ENCODE measurements at regions not wholly inside any gene's neighbourhood (a gene's known extent, or its start where the extent isn't known, plus 50 kb on each side); places are given as distances from the start of the nearest gene placed in this dataset.
A peak's percentile ranks its signal among the peaks of the same experiment; 100 is the strongest.

GRCh38 chr14:22071006-22071405 is 397.4 kb upstream of the OR4E1 start:
- DNase-seq (ENCODE audit: low read depth), result no peak

GRCh38 chr14:22070119-22070982 is 396.7 kb upstream of the OR4E1 start:
- no peak for DNase-seq (ENCODE audit: low read depth)

- DNase-seq (ENCODE audit: low read depth), result no peak
Observed at GRCh38 chr14:22065347-22065746, 391.7 kb upstream of the OR4E1 start.

GRCh38 chr14:22059201-22059600 is 385.6 kb upstream of the OR4E1 start:
- DNase-seq (ENCODE audit: low read depth), result no peak

GRCh38 chr14:22052795-22053194 is 379.2 kb upstream of the OR4E1 start:
- DNase-seq (ENCODE audit: low read depth), result no peak

GRCh38 chr14:22047115-22047514 is 373.5 kb upstream of the OR4E1 start:
- DNase-seq (ENCODE audit: low read depth), result no peak

- no peak for DNase-seq (ENCODE audit: low read depth)
Observed at GRCh38 chr14:22046063-22046462, 372.4 kb upstream of the OR4E1 start.

GRCh38 chr14:22044193-22044592 is 370.6 kb upstream of the OR4E1 start:
- no peak for DNase-seq (ENCODE audit: low read depth)

- no peak for DNase-seq (ENCODE audit: low read depth)
Observed at GRCh38 chr14:22040781-22041125, 367.1 kb upstream of the OR4E1 start.

- peak; percentile 2 for DNase-seq (ENCODE audit: low read depth)
Observed at GRCh38 chr14:22039938-22040780, 366.5 kb upstream of the OR4E1 start.

GRCh38 chr14:22036541-22037239 is 363.1 kb upstream of the OR4E1 start:
- no peak for DNase-seq (ENCODE audit: low read depth)

- DNase-seq (ENCODE audit: low read depth), result no peak
Observed at GRCh38 chr14:22026527-22026926, 352.9 kb upstream of the OR4E1 start.

GRCh38 chr14:22025879-22026278 is 352.3 kb upstream of the OR4E1 start:
- DNase-seq (ENCODE audit: low read depth), result no peak

- DNase-seq (ENCODE audit: low read depth), result no peak
Observed at GRCh38 chr14:22024137-22024536, 350.5 kb upstream of the OR4E1 start.

- DNase-seq (ENCODE audit: low read depth), result no peak
Observed at GRCh38 chr14:22018890-22019289, 345.3 kb upstream of the OR4E1 start.

GRCh38 chr14:22012452-22012851 is 338.8 kb upstream of the OR4E1 start:
- no peak for DNase-seq (ENCODE audit: low read depth)

- no peak for DNase-seq (ENCODE audit: low read depth)
Observed at GRCh38 chr14:22011253-22011642, 337.6 kb upstream of the OR4E1 start.

GRCh38 chr14:22010545-22011252 is 337.1 kb upstream of the OR4E1 start:
- DNase-seq (ENCODE audit: low read depth), result no peak

- no peak for DNase-seq (ENCODE audit: low read depth)
Observed at GRCh38 chr14:22008766-22009165, 335.1 kb upstream of the OR4E1 start.

- no peak for DNase-seq (ENCODE audit: low read depth)
Observed at GRCh38 chr14:22007784-22008412, 334.3 kb upstream of the OR4E1 start.

GRCh38 chr14:22007363-22007762 is 333.7 kb upstream of the OR4E1 start:
- DNase-seq (ENCODE audit: low read depth), result no peak

All from myocyte (in vitro differentiated cells).